Limb (tissue), 2 donors: ENCODE measurements at regions not wholly inside any gene's neighbourhood (a gene's known extent, or its start where the extent isn't known, plus 50 kb on each side); places are given as distances from the start of the nearest gene placed in this dataset.
A peak's percentile ranks its signal among the peaks of the same experiment; 100 is the strongest.
"Not testable (repeated sequence)": the region's sequence is repeated elsewhere in the genome, so short reads cannot be mapped to it uniquely, and the experiment has no call there.

Experiments
- DNase-seq, 2 donors: peaks; one replicate each; pipeline ENCODE4 v3.0.0-alpha.2; 2016; ENCODE audit errors: extremely low spot score in 2 of 2

DNA sequence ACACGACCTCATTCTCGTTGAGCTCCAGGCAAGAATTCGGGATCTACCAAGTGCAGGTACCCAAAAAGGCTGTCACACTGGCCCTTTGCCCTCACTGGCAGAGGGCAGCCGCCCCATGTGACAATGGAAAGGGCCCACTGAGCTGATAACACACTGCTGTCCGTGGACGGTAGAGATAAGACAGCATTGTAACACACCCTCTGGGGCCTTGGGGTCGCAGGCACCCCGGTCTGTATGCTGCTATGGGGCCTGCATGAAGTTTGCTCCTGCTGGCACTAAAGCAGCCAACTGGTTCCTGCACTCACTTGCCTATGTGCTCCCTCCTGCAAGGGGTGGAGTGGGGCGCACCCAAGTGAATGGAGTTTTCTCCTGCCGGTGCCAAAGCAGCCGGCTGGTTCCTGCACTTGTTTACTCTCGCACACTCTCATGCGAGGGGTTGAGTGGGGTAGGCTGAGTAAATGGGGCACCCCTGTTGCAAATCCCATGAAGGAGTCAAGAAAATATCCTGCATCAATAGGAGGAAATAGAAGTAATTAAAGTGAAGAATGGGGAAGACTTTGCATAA, 477.9 kb downstream of the ATP23 start:
- no peak for DNase-seq

DNA sequence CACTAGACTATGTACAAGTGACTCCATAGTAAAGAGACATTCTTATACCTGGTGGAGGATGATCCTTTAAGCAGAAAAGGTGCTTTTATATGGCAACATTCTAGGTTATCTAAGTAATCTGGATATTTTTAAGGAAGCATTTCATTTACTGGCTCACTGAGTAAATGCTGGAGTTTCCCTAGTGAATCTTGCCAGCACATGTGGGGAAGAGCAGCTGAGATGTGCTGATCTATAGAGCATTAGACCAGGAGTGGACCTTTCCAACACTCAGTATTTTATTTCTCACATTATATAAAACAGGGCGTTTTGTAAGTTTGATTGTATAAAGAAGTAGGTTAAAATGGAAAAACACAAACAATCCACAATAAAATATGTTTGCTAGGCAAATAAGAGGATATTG, 478.5 kb downstream of the ATP23 start:
- DNase-seq = no peak

DNA sequence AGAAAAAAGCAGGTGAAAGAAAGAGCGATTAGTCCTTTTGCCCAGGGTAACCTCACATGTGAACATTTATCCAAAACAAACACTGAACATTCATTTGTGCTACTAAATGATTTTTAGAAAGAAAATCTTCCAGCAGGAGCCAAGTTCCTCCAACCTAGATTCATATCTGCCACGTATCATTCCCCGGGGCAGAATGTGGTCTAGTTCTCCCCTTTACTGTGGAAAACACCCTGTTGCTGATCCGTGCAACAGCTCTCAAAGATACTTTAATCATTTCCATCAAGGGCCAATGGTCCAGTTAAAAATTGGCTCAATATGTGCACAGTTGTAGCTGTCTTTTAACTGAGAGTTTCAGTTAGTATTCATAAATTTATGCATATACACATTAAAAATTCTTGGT, 479.1 kb downstream of the ATP23 start:
- DNase-seq = no peak

- DNase-seq = no peak
Measured at GRCh38 chr12:58421990-58422389, 480.6 kb downstream of the ATP23 start.

GRCh38 chr12:58424735-58425392, 483.5 kb downstream of the ATP23 start:
- DNase-seq = no peak

- DNase-seq = peak in 1 of 2 donors; percentile 14
Measured at GRCh38 chr12:58425481-58426392, 484.4 kb downstream of the ATP23 start.

- DNase-seq = not testable (repeated sequence)
Measured at GRCh38 chr12:58426437-58426836, 485.1 kb downstream of the ATP23 start.

GRCh38 chr12:58433959-58434358, 486.3 kb downstream of the LRIG3 start:
- DNase-seq = no peak

DNA sequence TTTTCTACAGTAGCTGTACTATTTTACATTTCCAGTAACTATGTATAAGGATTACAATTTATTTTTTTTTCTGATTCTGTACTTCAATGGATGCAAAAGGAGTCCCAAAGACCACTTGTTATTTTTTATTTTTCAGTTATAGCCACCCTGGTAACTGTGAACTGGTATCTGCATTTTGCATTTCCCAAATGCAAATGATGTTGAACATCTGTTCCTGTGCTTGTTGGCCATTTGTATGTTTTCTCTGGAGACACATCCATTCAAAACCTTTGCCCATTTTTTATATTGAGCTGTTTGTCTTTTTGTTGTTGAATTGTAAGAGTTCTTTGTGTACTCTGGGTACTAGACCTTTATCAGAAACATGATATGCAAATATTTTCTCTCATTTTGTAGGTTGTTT, 485.6 kb downstream of the LRIG3 start:
- no peak for DNase-seq

GRCh38 chr12:58435647-58436046, 484.7 kb downstream of the LRIG3 start:
- no peak for DNase-seq

DNA sequence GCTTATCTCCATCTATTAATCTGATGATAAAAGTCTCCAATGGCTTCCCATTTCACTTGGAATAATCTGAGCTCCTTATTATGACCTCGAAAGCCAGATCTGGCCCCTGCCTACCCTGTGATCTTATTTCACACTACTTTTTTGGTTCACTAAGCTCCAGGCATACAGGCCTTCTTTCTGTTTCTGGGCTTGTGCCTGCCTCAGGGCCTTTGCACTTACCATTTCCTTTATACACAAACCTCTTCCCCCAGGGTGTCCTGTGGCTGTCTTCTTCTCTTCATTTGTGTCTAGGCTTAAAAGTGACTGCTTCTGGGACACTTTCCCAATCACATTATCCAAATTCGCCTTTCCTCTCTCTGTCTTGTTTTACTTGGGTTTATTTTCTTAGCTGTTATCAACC, 478.8 kb downstream of the LRIG3 start:
- no peak for DNase-seq

DNA sequence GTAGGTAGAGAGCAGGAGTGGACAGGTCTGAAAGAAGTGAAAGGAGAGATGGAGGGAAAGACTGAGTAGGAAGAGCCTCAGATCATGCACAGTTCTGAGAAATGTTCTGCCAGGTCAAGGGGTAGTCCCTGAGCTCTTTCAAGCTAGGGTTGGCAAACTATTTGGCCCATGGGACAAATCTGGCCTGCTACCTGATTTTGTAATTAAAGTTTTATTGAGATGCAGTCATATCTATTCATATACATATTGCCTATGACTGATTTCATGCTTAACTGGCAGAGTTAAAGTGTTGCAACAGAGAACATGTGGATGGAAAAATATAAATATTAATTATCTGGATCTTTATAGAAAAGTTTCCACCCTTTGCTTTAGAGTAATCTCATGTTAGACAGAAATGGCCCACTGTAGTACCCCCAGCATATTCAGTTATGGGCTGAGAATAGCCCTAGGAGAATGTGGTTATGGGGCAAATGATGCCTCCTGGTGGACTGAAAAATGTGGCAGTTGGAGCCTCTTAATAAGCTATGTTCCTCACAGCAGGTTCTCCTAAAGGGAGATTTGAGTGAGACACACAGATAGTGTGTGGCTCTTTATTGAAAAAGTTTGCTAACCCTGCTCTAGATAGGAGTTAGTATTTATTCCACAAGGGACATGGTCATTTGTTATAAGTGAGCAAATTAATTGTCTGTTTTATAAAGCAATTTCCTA, 476.9 kb downstream of the LRIG3 start:
- DNase-seq = no peak

DNA sequence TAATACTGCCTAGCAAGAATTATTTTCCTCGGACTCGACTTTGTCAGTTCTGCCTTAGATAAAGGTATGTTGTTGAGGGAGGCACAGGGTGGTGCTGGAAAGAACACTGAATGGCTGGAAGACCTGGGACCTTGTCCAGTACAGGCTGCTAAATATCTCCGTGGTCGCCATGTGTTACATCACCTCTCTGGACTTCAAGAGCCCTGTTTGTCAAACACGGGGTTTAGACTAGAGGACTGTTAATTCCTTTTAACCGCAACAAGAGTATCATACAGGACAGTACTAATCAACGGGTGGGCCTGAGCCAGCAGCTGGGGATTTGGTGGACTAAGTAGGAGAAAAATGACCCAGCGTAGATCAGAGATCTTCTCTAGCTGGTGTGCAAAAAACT, 476.3 kb downstream of the LRIG3 start:
- DNase-seq = no peak

GRCh38 chr12:58450868-58451482, 469.3 kb downstream of the LRIG3 start:
- no peak for DNase-seq

DNA sequence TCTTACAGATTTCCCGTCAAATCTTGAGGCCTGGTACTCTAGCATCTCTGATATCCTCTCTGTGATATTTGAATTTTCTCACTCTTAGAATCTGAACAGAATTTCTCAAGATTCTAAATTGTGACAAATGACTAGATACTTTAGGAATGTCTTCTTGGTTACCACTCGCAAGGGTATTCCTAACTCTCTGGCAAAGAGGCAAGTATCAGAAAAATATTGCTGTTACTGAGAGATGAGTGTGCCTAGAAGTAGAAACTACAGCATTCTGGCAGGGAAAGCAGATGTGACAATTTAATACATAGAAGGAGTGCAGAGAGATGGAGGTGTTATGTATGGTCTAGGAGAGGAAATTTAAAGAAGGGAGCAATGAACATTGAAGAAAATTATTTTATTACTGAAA, 467.8 kb downstream of the LRIG3 start:
- DNase-seq = no peak

GRCh38 chr12:58453306-58453705, 467.0 kb downstream of the LRIG3 start:
- DNase-seq = no peak

DNA sequence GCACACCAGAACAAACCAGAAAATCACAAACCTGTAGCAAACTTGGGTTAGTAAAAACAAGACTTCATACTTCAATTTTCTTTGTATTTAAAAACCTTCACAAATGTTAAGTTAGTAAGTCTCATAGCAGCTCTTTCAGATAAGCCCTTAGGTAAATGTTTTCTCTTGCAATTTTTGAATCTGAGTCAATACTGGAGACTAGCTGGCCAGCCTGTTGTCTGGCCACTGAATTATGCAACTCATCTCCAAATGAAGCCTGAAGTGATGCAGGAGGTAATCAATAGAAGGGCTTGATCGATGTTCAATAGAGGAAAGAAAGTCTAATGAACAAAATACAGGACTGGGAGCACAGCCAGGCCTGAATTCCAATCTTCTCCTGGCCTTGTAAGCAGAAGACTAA, 465.2 kb downstream of the LRIG3 start:
- DNase-seq = no peak

DNA sequence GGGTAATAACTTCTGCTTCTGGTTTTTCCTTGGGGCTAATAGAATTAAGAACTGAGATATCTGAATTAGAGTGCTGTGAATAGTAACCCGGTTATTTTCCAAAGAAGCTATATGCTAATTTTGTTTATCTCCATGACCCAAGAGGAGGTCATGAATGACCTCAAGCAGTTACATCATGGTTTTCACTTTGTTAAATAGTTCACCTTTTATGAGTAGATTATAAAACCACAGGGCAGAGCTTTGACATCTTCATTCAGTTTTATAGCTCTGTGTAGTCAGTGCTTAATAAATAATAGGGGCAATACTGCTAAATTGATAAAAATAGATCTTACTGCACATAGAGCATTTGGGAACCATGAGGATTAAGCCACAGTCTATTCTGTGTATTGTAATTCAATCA, 462.2 kb downstream of the LRIG3 start:
- DNase-seq = no peak

DNA sequence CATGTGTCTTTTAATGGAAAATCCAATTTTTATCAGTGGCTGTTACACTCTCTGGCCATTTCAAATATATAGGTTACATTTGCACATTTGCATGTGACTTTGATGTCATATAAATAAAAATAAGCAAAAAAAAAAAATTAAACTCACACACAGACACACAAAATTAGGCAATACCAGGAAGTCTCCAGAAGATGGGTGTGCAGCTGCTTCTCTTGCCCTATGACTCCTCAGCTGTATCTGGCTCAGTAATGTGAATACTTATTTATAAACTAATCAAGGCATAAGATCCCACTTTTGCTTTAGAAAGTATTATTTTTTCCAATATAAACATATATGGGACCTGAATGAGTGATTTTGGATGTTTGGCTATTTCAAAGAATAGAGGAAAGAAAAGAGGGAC, 461.1 kb downstream of the LRIG3 start:
- DNase-seq = no peak

DNA sequence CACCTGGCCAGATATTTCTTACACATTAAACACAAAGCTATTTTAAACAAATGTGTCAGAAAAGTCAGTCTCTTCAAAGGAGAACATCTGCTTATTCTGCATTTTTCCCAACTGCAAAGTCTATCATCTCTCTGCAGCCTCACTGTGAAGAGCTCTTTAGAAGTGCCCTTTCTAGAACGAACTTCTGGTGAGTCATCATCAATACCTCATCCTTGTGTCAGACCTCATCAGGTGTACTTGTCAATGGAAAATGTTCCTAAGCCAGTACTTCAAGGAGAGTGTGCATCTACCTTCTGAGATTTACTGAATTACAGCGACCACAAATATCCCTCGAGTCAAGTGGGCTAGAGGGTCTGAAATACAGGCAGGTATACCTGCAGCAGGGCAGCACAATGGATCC, 457.3 kb downstream of the LRIG3 start:
- no peak for DNase-seq

DNA sequence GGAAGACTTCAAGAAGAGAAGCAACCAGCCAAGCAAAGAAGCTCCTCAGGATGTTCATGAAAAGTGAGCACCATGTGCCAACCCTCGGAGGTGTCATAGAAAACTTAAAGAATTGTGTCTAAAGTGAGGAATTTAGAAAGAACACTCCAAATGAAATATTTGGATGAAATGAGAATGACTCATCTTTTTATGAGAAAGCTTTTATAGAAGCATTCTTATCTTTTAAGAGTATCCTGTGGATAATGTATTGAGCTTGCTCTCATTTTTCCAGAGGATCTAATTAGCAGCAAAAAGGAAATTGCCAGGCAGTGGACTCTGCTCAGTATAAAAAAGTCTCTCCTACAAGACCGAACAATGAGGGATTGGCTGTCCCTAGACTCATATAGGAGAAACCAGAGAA, 454.9 kb downstream of the LRIG3 start:
- no peak for DNase-seq
